Neural progenitor cell (in vitro differentiated cells): ENCODE measurements at regions not wholly inside any gene's neighbourhood (a gene's known extent, or its start where the extent isn't known, plus 50 kb on each side); places are given as distances from the start of the nearest gene placed in this dataset.

Experiments used
- DNase-seq: peaks from one replicate; pipeline ENCODE4 v3.0.0-alpha.2; 2016; ENCODE audit warnings: low spot score
- H2AFZ ChIP-seq: fragments of 200-600 bp; sonication (generic); replicated peaks from 2 replicates; pipeline ENCODE4 v1.6.1; 2016; ENCODE audit warnings: antibody characterized with exemption
- H3F3A ChIP-seq: fragments of 200-600 bp; sonication (generic); 2 replicates; pipeline ENCODE4 v1.6.1; 2016; ENCODE audit warnings: antibody characterized with exemption, low read depth
- H3K27ac ChIP-seq: fragments of 200-600 bp; sonication (generic); 2 replicates; pipeline ENCODE4 v1.5.1; 2016; ENCODE audit warnings: mild to moderate bottlenecking
- H3K27me3 ChIP-seq: fragments of 200-600 bp; sonication (generic); 2 replicates; pipeline ENCODE4 v1.6.1; 2016; ENCODE audit warnings: mild to moderate bottlenecking, moderate library complexity
- H3K36me3 ChIP-seq: fragments of 200-600 bp; sonication (generic); 2 replicates; pipeline ENCODE4 v1.5.1; 2016
- H3K4me1 ChIP-seq: fragments of 200-600 bp; sonication (generic); 2 replicates; pipeline ENCODE4 v1.6.1; 2016; ENCODE audit warnings: mixed run types
- H3K4me2 ChIP-seq: fragments of 200-600 bp; sonication (generic); 2 replicates; pipeline ENCODE4 v1.6.1; 2016
- H3K4me3 ChIP-seq: fragments of 200-600 bp; sonication (generic); 2 replicates; pipeline ENCODE4 v1.5.1; 2016
- H3K79me2 ChIP-seq: fragments of 200-600 bp; sonication (generic); 2 replicates; pipeline ENCODE4 v1.6.1; 2016; ENCODE audit warnings: low read depth
- H3K9ac ChIP-seq: fragments of 200-600 bp; sonication (generic); 2 replicates; pipeline ENCODE4 v1.6.1; 2016
- H3K9me3 ChIP-seq: fragments of 200-600 bp; sonication (generic); 2 replicates; pipeline ENCODE4 v1.5.1; 2016; ENCODE audit warnings: low read depth
- H4K20me1 ChIP-seq: fragments of 200-600 bp; sonication (generic); 2 replicates; pipeline ENCODE4 v1.6.1; 2016; ENCODE audit warnings: low read depth
- H3K27ac Mint-ChIP-seq: 3 replicates; pipeline ENCODE4 v1.8.0; 2021; ENCODE audit warnings: mixed read lengths
- H3K27me3 Mint-ChIP-seq: 2 replicates; pipeline ENCODE4 v1.8.0; 2022; ENCODE audit warnings: low read depth, mild to moderate bottlenecking, inconsistent platforms, moderate library complexity, mixed read lengths; ENCODE audit not compliant: insufficient read depth
- H3K36me3 Mint-ChIP-seq: 3 replicates; pipeline ENCODE4 v1.8.0; 2021; ENCODE audit warnings: mixed read lengths
- H3K4me1 Mint-ChIP-seq: 3 replicates; pipeline ENCODE4 v1.8.0; 2021; ENCODE audit warnings: mixed read lengths
- H3K4me3 Mint-ChIP-seq: 3 replicates; pipeline ENCODE4 v1.8.0; 2021; ENCODE audit warnings: mild to moderate bottlenecking, moderate library complexity, mixed read lengths
- H3K9me3 Mint-ChIP-seq: 3 replicates; pipeline ENCODE4 v1.8.0; 2020; ENCODE audit warnings: mixed read lengths
- CTCF ChIP-seq: fragments of 200-600 bp; sonication (generic); IDR thresholded peaks from 2 replicates; pipeline ENCODE4 v1.5.1; 2017; ENCODE audit warnings: antibody characterized with exemption, mild to moderate bottlenecking
- EZH2 ChIP-seq: fragments of 200-600 bp; sonication (generic); IDR thresholded peaks from 2 replicates; pipeline ENCODE4 v1.6.1; 2017; ENCODE audit warnings: antibody characterized with exemption, mild to moderate bottlenecking, moderate library complexity
- EZH2phosphoT487 ChIP-seq: fragments of 200-600 bp; sonication (generic); IDR thresholded peaks from 2 replicates; pipeline ENCODE4 v1.6.1; 2017; ENCODE audit warnings: antibody characterized with exemption

GRCh38 chr1:47650611-47651010, 212.8 kb downstream of the FOXD2 start:
- no peak overlapping the region for H3K4me3 Mint-ChIP-seq
- Histone ChIP-seq H3K27me3 (no peaks in the 10 kb centered on the region), H2AFZ (no peak overlapping the region), H3K9ac (no peak overlapping the region), H3K36me3 (no peaks in the 10 kb centered on the region), H3F3A (no peaks in the 10 kb centered on the region), H4K20me1 (no peaks in the 10 kb centered on the region), H3K4me3 (no peak overlapping the region), H3K79me2 (no peaks in the 10 kb centered on the region), H3K4me1 (no peaks in the 10 kb centered on the region), H3K27ac (no peak overlapping the region), H3K9me3 (no peaks in the 10 kb centered on the region), H3K4me2 (no peak overlapping the region)
- TF ChIP-seq CTCF (no peak), EZH2phosphoT487 (no peak), EZH2 (no peak)
- no peak for DNase-seq
- H3K27me3 Mint-ChIP-seq: peaks cover 12% of the 10 kb centered on the region
- H3K4me1 Mint-ChIP-seq: peaks cover 27% of the 10 kb centered on the region
- no peaks in the 10 kb centered on the region for H3K9me3 Mint-ChIP-seq
- no peaks in the 10 kb centered on the region for H3K36me3 Mint-ChIP-seq
- no peak overlapping the region for H3K27ac Mint-ChIP-seq

GRCh38 chr1:47651311-47652089, 213.7 kb downstream of the FOXD2 start:
- TF ChIP-seq EZH2 (no peak), CTCF (no peak), EZH2phosphoT487 (no peak)
- Histone ChIP-seq H3K4me2 (no peak overlapping the region), H3K9me3 (no peaks in the 10 kb centered on the region), H3K4me1 (no peaks in the 10 kb centered on the region), H2AFZ (no peak overlapping the region), H3K9ac (no peak overlapping the region), H3K36me3 (no peaks in the 10 kb centered on the region), H3K4me3 (no peak overlapping the region), H4K20me1 (no peaks in the 10 kb centered on the region), H3K27ac (no peak overlapping the region), H3F3A (no peaks in the 10 kb centered on the region), H3K79me2 (no peaks in the 10 kb centered on the region), H3K27me3 (no peaks in the 10 kb centered on the region)
- H3K4me1 Mint-ChIP-seq: peaks cover 26% of the 10 kb centered on the region
- no peaks in the 10 kb centered on the region for H3K9me3 Mint-ChIP-seq
- H3K36me3 Mint-ChIP-seq: no peaks in the 10 kb centered on the region
- H3K27me3 Mint-ChIP-seq: peaks cover 10% of the 10 kb centered on the region
- peak overlapping the region; percentile 6 for H3K27ac Mint-ChIP-seq
- no peak overlapping the region for H3K4me3 Mint-ChIP-seq
- DNase-seq: no peak

GRCh38 chr1:47655521-47656300, 217.9 kb downstream of the FOXD2 start:
- H3K4me2 ChIP-seq: no peak overlapping the region
- Mint-ChIP-seq H3K27ac (no peak overlapping the region), H3K36me3 (no peaks in the 10 kb centered on the region), H3K9me3 (no peaks in the 10 kb centered on the region), H3K27me3 (peaks cover 10% of the 10 kb centered on the region), H3K4me3 (no peak overlapping the region), H3K4me1 (peaks cover 20% of the 10 kb centered on the region)
- no peaks in the 10 kb centered on the region for H3K36me3 ChIP-seq
- H3K9ac ChIP-seq: no peak overlapping the region
- peaks cover 10% of the 10 kb centered on the region for H3K27me3 ChIP-seq
- no peaks in the 10 kb centered on the region for H3K9me3 ChIP-seq
- TF ChIP-seq EZH2phosphoT487 (no peak), CTCF (no peak), EZH2 (no peak)
- H4K20me1 ChIP-seq: no peaks in the 10 kb centered on the region
- peaks cover 14% of the 10 kb centered on the region for H3K4me1 ChIP-seq
- no peak for DNase-seq
- no peak overlapping the region for H2AFZ ChIP-seq
- H3K79me2 ChIP-seq: no peaks in the 10 kb centered on the region
- H3K4me3 ChIP-seq: no peak overlapping the region
- no peaks in the 10 kb centered on the region for H3F3A ChIP-seq
- no peak overlapping the region for H3K27ac ChIP-seq
